HFFc6 (cell line): ENCODE measurements at regions not wholly inside any gene's neighbourhood (a gene's known extent, or its start where the extent isn't known, plus 50 kb on each side); places are given as distances from the start of the nearest gene placed in this dataset.
"Not testable (repeated sequence)": the region's sequence is repeated elsewhere in the genome, so short reads cannot be mapped to it uniquely, and the experiment has no call there.

Experiments used
- DNase-seq: peaks from one replicate; pipeline ENCODE4 v3.0.0-alpha.2; 2018
- H3K27ac Mint-ChIP-seq: 2 replicates; pipeline ENCODE4 v1.8.0; 2020; ENCODE audit warnings: mild to moderate bottlenecking, mixed read lengths
- H3K27me3 Mint-ChIP-seq: 2 replicates; pipeline ENCODE4 v1.8.0; 2021; ENCODE audit warnings: mild to moderate bottlenecking, moderate library complexity, mixed read lengths; ENCODE audit not compliant: insufficient read depth
- H3K36me3 Mint-ChIP-seq: 2 replicates; pipeline ENCODE4 v1.8.0; 2021; ENCODE audit warnings: low read depth, mixed read lengths
- H3K4me1 Mint-ChIP-seq: 2 replicates; pipeline ENCODE4 v1.8.0; 2020; ENCODE audit warnings: low read depth, mixed read lengths
- H3K4me3 Mint-ChIP-seq: 2 replicates; pipeline ENCODE4 v1.8.0; 2020; ENCODE audit warnings: mild to moderate bottlenecking, moderate library complexity, mixed read lengths
- H3K9me3 Mint-ChIP-seq: 2 replicates; pipeline ENCODE4 v1.8.0; 2020; ENCODE audit warnings: mild to moderate bottlenecking, mixed read lengths
- TF ChIP-seq, protein P1 (sequence below): fragments of 200-600 bp; sonication (generic); IDR thresholded peaks from 2 replicates; pipeline ENCODE4 v1.5.0; 2021; ENCODE audit warnings: antibody characterized with exemption, mild to moderate bottlenecking

GRCh38 chr1:94300731-94301130 is 63.3 kb upstream of the ARHGAP29 start:
- Mint-ChIP-seq H3K36me3 (no peaks in the 10 kb centered on the region), H3K9me3 (no peaks in the 10 kb centered on the region), H3K4me1 (peaks cover 55% of the 10 kb centered on the region), H3K4me3 (no peak overlapping the region), H3K27me3 (peaks cover 4% of the 10 kb centered on the region), H3K27ac (0 out of 2 replicates have a peak overlapping the region, but pooled peaks have one; percentile 2)
- DNase-seq, result no peak
- TF ChIP-seq, protein P1, sequence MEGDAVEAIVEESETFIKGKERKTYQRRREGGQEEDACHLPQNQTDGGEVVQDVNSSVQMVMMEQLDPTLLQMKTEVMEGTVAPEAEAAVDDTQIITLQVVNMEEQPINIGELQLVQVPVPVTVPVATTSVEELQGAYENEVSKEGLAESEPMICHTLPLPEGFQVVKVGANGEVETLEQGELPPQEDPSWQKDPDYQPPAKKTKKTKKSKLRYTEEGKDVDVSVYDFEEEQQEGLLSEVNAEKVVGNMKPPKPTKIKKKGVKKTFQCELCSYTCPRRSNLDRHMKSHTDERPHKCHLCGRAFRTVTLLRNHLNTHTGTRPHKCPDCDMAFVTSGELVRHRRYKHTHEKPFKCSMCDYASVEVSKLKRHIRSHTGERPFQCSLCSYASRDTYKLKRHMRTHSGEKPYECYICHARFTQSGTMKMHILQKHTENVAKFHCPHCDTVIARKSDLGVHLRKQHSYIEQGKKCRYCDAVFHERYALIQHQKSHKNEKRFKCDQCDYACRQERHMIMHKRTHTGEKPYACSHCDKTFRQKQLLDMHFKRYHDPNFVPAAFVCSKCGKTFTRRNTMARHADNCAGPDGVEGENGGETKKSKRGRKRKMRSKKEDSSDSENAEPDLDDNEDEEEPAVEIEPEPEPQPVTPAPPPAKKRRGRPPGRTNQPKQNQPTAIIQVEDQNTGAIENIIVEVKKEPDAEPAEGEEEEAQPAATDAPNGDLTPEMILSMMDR, result no peak

GRCh38 chr1:94299627-94300553 is 62.5 kb upstream of the ARHGAP29 start:
- peaks cover 1% of the 10 kb centered on the region; the same call in 1 of the 2 replicates for H3K27me3 Mint-ChIP-seq
- H3K4me1 Mint-ChIP-seq, result peaks cover 47% of the 10 kb centered on the region
- TF ChIP-seq, protein P1, result no peak
- no peak overlapping the region; the same call in 1 of the 2 replicates for H3K27ac Mint-ChIP-seq
- peak; percentile 50 for DNase-seq
- no peak overlapping the region for H3K4me3 Mint-ChIP-seq
- H3K36me3 Mint-ChIP-seq, result no peaks in the 10 kb centered on the region
- no peaks in the 10 kb centered on the region for H3K9me3 Mint-ChIP-seq

GRCh38 chr1:94298861-94299260 is 61.5 kb upstream of the ARHGAP29 start:
- Mint-ChIP-seq H3K4me3 (no peak overlapping the region), H3K27me3 (peaks cover 1% of the 10 kb centered on the region; the same call in 1 of the 2 replicates), H3K36me3 (no peaks in the 10 kb centered on the region), H3K27ac (no peak overlapping the region), H3K4me1 (peaks cover 36% of the 10 kb centered on the region), H3K9me3 (no peaks in the 10 kb centered on the region)
- TF ChIP-seq, protein P1, result no peak
- DNase-seq, result no peak

GRCh38 chr1:94296018-94296417 is 58.6 kb upstream of the ARHGAP29 start:
- no peak overlapping the region for H3K27ac Mint-ChIP-seq
- H3K36me3 Mint-ChIP-seq, result peaks cover 7% of the 10 kb centered on the region; the same call in 1 of the 2 replicates
- H3K9me3 Mint-ChIP-seq, result no peaks in the 10 kb centered on the region
- H3K4me1 Mint-ChIP-seq, result peaks cover 26% of the 10 kb centered on the region
- TF ChIP-seq, protein P1, result no peak
- DNase-seq, result peak; percentile 23
- no peak overlapping the region for H3K4me3 Mint-ChIP-seq
- H3K27me3 Mint-ChIP-seq, result no peaks in the 10 kb centered on the region; the same call in 1 of the 2 replicates

GRCh38 chr1:94292978-94293377 is 55.6 kb upstream of the ARHGAP29 start:
- not testable (repeated sequence) for DNase-seq, H3K4me1 Mint-ChIP-seq, H3K36me3 Mint-ChIP-seq, H3K27me3 Mint-ChIP-seq, H3K27ac Mint-ChIP-seq, H3K9me3 Mint-ChIP-seq, H3K4me3 Mint-ChIP-seq

DNA sequence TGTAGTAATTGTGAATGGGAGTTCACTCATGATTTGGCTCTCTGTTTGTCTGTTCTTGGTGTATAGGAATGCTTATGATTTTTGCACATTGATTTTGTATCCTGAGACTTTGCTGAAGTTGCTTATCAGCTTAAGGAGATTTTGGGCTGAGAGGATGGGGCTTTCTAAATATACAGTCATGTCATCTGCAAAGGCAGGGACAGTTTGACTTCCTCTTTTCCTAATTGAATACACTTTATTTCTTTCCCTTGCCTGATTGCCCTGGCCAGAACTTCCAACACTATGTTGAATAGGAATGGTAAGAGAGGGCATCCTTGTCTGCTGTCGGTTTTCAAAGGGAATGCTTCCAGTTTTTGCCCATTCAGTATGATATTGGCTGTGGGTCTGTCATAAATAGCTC is 51.9 kb upstream of the ARHGAP29 start:
- peaks cover 37% of the 10 kb centered on the region for H3K4me1 Mint-ChIP-seq
- not testable (repeated sequence) for H3K4me3 Mint-ChIP-seq, H3K9me3 Mint-ChIP-seq, DNase-seq, H3K27me3 Mint-ChIP-seq, H3K27ac Mint-ChIP-seq
- H3K36me3 Mint-ChIP-seq, result peaks cover 11% of the 10 kb centered on the region
